ENCODE measurements at regions not wholly inside any gene's neighbourhood (a gene's known extent, or its start where the extent isn't known, plus 50 kb on each side); places are given as distances from the start of the nearest gene placed in this dataset.

DNA sequence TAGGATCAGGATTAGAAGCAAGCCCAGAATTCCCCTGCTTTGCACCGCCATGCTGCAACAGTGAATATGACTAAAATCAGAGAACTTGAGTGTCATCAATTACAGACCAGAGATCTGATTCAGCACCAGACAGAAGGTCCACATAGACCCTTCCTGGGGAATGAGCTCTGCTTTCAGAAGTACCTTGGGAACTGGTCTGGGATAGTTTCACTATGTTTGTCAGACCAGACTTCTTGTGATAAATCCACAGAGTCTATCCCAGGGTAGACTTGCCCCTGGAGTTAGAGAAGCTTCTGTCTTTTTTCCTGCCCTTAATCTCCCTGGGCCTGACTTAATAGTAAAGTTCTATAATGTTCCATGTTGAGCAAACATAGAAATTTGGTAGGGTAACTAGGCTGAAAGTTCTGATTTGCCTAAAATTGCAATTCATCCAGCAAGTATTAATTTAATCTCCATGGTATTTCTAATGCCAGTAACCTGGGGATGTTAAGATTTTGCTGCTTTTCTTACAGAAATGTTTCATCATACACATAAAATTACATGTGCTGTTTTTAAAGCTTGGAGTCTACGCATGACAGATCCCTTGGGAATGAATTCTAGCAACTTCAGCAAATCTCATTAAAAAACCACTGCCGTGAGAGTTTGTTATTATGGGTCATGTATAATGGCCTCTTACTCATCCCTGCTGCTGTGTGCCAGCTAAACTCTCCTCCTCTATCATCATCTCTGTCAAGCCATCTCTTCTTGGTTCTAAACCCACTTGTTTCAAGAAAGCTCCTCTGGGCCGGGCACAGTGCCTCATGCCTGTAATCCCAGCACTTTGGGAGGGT is 61.3 kb upstream of the METAP2 start:
- in situ Hi-C loops (cut with HindIII; ENCODE audit: low pct_unique_long_range_greater_than_20kb, low sequenced_read_pairs) = no loop called here
- no TSS peak for BruUV-seq (replicated peaks)
- Histone ChIP-seq H3K27ac (ENCODE audit: low read length) (no peak overlapping the region), H3K27me3 (ENCODE audit: control insufficient read depth, insufficient read depth, low read length) (no peaks in the 10 kb centered on the region; the same call in 1 of the 2 replicates), H3K9me3 (ENCODE audit: control insufficient read depth, insufficient read depth, low read depth, low read length) (no peaks in the 10 kb centered on the region), H3K36me3 (ENCODE audit: control insufficient read depth, insufficient read depth, low read length) (no peaks in the 10 kb centered on the region), H3K4me3 (ENCODE audit: low read depth in 2 of 2, low read length in 2 of 2) (no peak overlapping the region), H3K4me1 (ENCODE audit: control insufficient read depth, insufficient read depth, low read length) (no peaks in the 10 kb centered on the region)
- TF ChIP-seq, protein P1, sequence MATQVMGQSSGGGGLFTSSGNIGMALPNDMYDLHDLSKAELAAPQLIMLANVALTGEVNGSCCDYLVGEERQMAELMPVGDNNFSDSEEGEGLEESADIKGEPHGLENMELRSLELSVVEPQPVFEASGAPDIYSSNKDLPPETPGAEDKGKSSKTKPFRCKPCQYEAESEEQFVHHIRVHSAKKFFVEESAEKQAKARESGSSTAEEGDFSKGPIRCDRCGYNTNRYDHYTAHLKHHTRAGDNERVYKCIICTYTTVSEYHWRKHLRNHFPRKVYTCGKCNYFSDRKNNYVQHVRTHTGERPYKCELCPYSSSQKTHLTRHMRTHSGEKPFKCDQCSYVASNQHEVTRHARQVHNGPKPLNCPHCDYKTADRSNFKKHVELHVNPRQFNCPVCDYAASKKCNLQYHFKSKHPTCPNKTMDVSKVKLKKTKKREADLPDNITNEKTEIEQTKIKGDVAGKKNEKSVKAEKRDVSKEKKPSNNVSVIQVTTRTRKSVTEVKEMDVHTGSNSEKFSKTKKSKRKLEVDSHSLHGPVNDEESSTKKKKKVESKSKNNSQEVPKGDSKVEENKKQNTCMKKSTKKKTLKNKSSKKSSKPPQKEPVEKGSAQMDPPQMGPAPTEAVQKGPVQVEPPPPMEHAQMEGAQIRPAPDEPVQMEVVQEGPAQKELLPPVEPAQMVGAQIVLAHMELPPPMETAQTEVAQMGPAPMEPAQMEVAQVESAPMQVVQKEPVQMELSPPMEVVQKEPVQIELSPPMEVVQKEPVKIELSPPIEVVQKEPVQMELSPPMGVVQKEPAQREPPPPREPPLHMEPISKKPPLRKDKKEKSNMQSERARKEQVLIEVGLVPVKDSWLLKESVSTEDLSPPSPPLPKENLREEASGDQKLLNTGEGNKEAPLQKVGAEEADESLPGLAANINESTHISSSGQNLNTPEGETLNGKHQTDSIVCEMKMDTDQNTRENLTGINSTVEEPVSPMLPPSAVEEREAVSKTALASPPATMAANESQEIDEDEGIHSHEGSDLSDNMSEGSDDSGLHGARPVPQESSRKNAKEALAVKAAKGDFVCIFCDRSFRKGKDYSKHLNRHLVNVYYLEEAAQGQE (IDR thresholded peaks at IDR 0.05; ENCODE audit: insufficient read depth in 1 of 2, low read depth in 2 of 2, low read length in 1 of 2) = no peak
- TF ChIP-seq TCF7L2 (IDR thresholded peaks at IDR 0.05; ENCODE audit: low read depth, low read length) (no peak), SIN3A (IDR thresholded peaks at IDR 0.05; ENCODE audit: borderline replicate concordance, insufficient read depth, low read depth, low read length) (no peak), POLR2AphosphoS5 (IDR thresholded peaks at IDR 0.05; ENCODE audit: low read depth, low read length) (no peak)
- TF ChIP-seq, protein P2, sequence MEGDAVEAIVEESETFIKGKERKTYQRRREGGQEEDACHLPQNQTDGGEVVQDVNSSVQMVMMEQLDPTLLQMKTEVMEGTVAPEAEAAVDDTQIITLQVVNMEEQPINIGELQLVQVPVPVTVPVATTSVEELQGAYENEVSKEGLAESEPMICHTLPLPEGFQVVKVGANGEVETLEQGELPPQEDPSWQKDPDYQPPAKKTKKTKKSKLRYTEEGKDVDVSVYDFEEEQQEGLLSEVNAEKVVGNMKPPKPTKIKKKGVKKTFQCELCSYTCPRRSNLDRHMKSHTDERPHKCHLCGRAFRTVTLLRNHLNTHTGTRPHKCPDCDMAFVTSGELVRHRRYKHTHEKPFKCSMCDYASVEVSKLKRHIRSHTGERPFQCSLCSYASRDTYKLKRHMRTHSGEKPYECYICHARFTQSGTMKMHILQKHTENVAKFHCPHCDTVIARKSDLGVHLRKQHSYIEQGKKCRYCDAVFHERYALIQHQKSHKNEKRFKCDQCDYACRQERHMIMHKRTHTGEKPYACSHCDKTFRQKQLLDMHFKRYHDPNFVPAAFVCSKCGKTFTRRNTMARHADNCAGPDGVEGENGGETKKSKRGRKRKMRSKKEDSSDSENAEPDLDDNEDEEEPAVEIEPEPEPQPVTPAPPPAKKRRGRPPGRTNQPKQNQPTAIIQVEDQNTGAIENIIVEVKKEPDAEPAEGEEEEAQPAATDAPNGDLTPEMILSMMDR (IDR thresholded peaks at IDR 0.05) = no peak
- POLR2A ChIA-PET = no interaction called here
- ATAC-seq (0 out of 2 replicates have a peak, but pooled peaks have one; percentile 30), DNase-seq (ENCODE audit: low read depth, low spot score) (no peak)
- CTCF ChIA-PET = no interaction called here
- intact Hi-C loops (cut with micrococcal nuclease; ENCODE audit: unreplicated experiment) = no loop called here

DNA sequence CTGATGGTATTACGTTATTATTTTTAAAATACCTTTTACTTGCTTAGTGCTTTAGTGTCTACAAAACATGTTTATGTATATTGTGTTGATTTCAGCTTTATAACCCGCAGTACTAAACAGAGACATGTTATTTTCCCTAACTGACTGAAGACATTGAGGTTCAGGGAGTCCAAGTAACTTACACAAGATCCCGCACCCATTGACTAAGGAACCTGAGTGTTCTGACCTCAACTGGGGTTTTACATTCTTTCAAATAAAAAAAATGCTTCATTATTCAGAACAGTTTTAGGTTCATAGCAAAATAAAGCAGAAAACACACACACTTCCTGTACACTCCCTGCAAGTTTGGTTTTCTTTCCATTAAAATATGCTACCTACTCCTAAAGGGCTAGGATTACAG is 60.4 kb upstream of the METAP2 start:
- CTCF ChIA-PET = no interaction called here
- H3K27me3 ChIP-seq (ENCODE audit: control insufficient read depth, insufficient read depth, low read length) = no peaks in the 10 kb centered on the region; the same call in 1 of the 2 replicates
- TF ChIP-seq, protein P1 (IDR thresholded peaks at IDR 0.05; ENCODE audit: insufficient read depth in 1 of 2, low read depth in 2 of 2, low read length in 1 of 2) = no peak
- TF ChIP-seq, protein P2 (IDR thresholded peaks at IDR 0.05) = no peak
- no peak for TF ChIP-seq SIN3A (IDR thresholded peaks at IDR 0.05; ENCODE audit: borderline replicate concordance, insufficient read depth, low read depth, low read length)
- TF ChIP-seq TCF7L2 (IDR thresholded peaks at IDR 0.05; ENCODE audit: low read depth, low read length) = no peak
- no peak for TF ChIP-seq POLR2AphosphoS5 (IDR thresholded peaks at IDR 0.05; ENCODE audit: low read depth, low read length)
- no peak for DNase-seq (ENCODE audit: low read depth, low spot score)
- ATAC-seq = no peak
- H3K27ac ChIP-seq (ENCODE audit: low read length) = no peak overlapping the region
- no peaks in the 10 kb centered on the region for H3K9me3 ChIP-seq (ENCODE audit: control insufficient read depth, insufficient read depth, low read depth, low read length)
- H3K4me3 ChIP-seq (ENCODE audit: low read depth in 2 of 2, low read length in 2 of 2) = no peak overlapping the region
- no peaks in the 10 kb centered on the region for H3K4me1 ChIP-seq (ENCODE audit: control insufficient read depth, insufficient read depth, low read length)
- in situ Hi-C loops (cut with HindIII; ENCODE audit: low pct_unique_long_range_greater_than_20kb, low sequenced_read_pairs) (no loop called here), intact Hi-C loops (cut with micrococcal nuclease; ENCODE audit: unreplicated experiment) (no loop called here)
- no TSS peak for BruUV-seq (replicated peaks)
- H3K36me3 ChIP-seq (ENCODE audit: control insufficient read depth, insufficient read depth, low read length) = no peaks in the 10 kb centered on the region
- POLR2A ChIA-PET = no interaction called here

Data from Panc1 (cell line).